ENCODE measurements at regions not wholly inside any gene's neighbourhood (a gene's known extent, or its start where the extent isn't known, plus 50 kb on each side); places are given as distances from the start of the nearest gene placed in this dataset.
"Not testable (repeated sequence)": the region's sequence is repeated elsewhere in the genome, so short reads cannot be mapped to it uniquely, and the experiment has no call there.

DNA sequence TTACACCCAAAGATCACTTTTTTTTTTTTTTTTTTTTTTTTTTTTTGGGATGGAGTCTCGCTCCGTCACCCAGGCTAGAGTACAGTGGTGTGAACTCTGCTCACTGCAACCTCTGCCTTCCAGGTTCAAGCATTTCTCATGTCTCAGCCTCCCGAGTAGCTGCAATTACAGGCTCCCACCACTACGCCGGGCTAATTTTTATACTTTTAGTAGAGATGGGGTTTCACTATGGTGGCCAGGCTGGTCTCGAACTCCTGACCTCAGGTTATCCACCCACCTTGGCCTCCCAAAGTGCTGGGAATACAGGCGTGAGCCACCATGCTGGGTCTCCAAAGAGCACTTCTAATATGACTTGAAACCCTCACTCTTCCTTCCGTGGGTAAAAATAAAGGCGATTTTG, 152.2 kb upstream of the SPACA7 start:
- H3K36me3 ChIP-seq (ENCODE audit: control insufficient read depth, insufficient read depth, low read length); H3K9me3 ChIP-seq (ENCODE audit: control insufficient read depth, low read length); H3K4me1 ChIP-seq (ENCODE audit: control insufficient read depth, insufficient read depth, low read length, poor library complexity, severe bottlenecking); H3K27ac ChIP-seq (ENCODE audit: low read depth, low read length, severe bottlenecking); H3K4me3 ChIP-seq (ENCODE audit: extremely low read depth, insufficient read depth, low read length, poor library complexity, severe bottlenecking): not testable (repeated sequence)
- WGBS, 2 experiments (ENCODE audit: insufficient coverage in 2 of 2), result 82 to 100% methylated on average over 1 to 4 of the region's 9 CpGs

GRCh38 chr13:112225429-112226090, 150.6 kb upstream of the SPACA7 start:
- no peaks in the 10 kb centered on the region for H3K4me1 ChIP-seq (ENCODE audit: control insufficient read depth, insufficient read depth, low read length, poor library complexity, severe bottlenecking)
- H3K36me3 ChIP-seq (ENCODE audit: control insufficient read depth, insufficient read depth, low read length), result no peaks in the 10 kb centered on the region
- H3K4me3 ChIP-seq (ENCODE audit: extremely low read depth, insufficient read depth, low read length, poor library complexity, severe bottlenecking), result no peak overlapping the region
- no peaks in the 10 kb centered on the region for H3K9me3 ChIP-seq (ENCODE audit: control insufficient read depth, low read length)
- WGBS, 2 experiments (ENCODE audit: insufficient coverage in 2 of 2), result 77 to 89% methylated on average over 10 to 11 of the region's 12 CpGs
- H3K27ac ChIP-seq (ENCODE audit: low read depth, low read length, severe bottlenecking), result no peak overlapping the region

GRCh38 chr13:112226320-112227002, 149.7 kb upstream of the SPACA7 start:
- WGBS, 2 experiments (ENCODE audit: insufficient coverage in 2 of 2), result 92 to 97% methylated on average over 7 to 9 of the region's 10 CpGs
- no peak overlapping the region for H3K27ac ChIP-seq (ENCODE audit: low read depth, low read length, severe bottlenecking)
- no peak overlapping the region for H3K4me3 ChIP-seq (ENCODE audit: extremely low read depth, insufficient read depth, low read length, poor library complexity, severe bottlenecking)
- H3K9me3 ChIP-seq (ENCODE audit: control insufficient read depth, low read length), result no peaks in the 10 kb centered on the region
- no peaks in the 10 kb centered on the region for H3K4me1 ChIP-seq (ENCODE audit: control insufficient read depth, insufficient read depth, low read length, poor library complexity, severe bottlenecking)
- H3K36me3 ChIP-seq (ENCODE audit: control insufficient read depth, insufficient read depth, low read length), result no peaks in the 10 kb centered on the region

- Histone ChIP-seq H3K4me3 (ENCODE audit: extremely low read depth, insufficient read depth, low read length, poor library complexity, severe bottlenecking) (no peak overlapping the region), H3K4me1 (ENCODE audit: control insufficient read depth, insufficient read depth, low read length, poor library complexity, severe bottlenecking) (no peaks in the 10 kb centered on the region), H3K27ac (ENCODE audit: low read depth, low read length, severe bottlenecking) (no peak overlapping the region), H3K36me3 (ENCODE audit: control insufficient read depth, insufficient read depth, low read length) (no peaks in the 10 kb centered on the region), H3K9me3 (ENCODE audit: control insufficient read depth, low read length) (no peaks in the 10 kb centered on the region)
- 87% methylated on average over 12 of the region's 12 CpGs for WGBS, 2 experiments (ENCODE audit: insufficient coverage in 2 of 2)
Observed at GRCh38 chr13:112227031-112227430, 149.1 kb upstream of the SPACA7 start.

DNA sequence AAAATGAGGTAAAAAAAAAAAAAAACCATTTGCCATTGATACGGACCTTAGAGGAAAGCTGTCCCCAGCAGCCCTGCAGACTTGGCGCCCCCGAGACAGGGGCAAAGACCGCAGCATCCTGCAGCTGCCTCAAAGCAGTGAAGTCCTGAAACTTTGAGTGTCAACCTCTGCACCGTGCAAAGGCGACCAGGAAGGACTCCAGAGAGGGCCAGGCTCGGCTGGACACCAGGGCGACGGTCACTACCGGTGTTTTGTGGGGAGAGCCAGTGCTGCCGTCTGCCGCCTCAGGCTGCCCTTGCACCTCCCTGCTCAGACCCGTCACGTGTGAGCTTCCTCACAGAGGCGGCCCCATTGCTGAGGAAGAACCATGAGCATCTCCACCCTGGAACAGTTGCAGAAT, 146.7 kb upstream of the SPACA7 start:
- H3K36me3 ChIP-seq (ENCODE audit: control insufficient read depth, insufficient read depth, low read length), result no peaks in the 10 kb centered on the region

GRCh38 chr13:112229992-112230872, 145.9 kb upstream of the SPACA7 start:
- H3K4me3 ChIP-seq (ENCODE audit: extremely low read depth, insufficient read depth, low read length, poor library complexity, severe bottlenecking), result no peak overlapping the region
- H3K9me3 ChIP-seq (ENCODE audit: control insufficient read depth, low read length), result no peaks in the 10 kb centered on the region
- 87 to 90% methylated on average over 11 to 14 of the region's 16 CpGs for WGBS, 2 experiments (ENCODE audit: insufficient coverage in 2 of 2)
- H3K36me3 ChIP-seq (ENCODE audit: control insufficient read depth, insufficient read depth, low read length), result no peaks in the 10 kb centered on the region
- no peaks in the 10 kb centered on the region for H3K4me1 ChIP-seq (ENCODE audit: control insufficient read depth, insufficient read depth, low read length, poor library complexity, severe bottlenecking)
- no peak overlapping the region for H3K27ac ChIP-seq (ENCODE audit: low read depth, low read length, severe bottlenecking)

More for the DNA sequence above, 146.7 kb upstream of the SPACA7 start:
- Histone ChIP-seq H3K9me3 (ENCODE audit: control insufficient read depth, low read length) (no peaks in the 10 kb centered on the region), H3K4me1 (ENCODE audit: control insufficient read depth, insufficient read depth, low read length, poor library complexity, severe bottlenecking) (no peaks in the 10 kb centered on the region), H3K27ac (ENCODE audit: low read depth, low read length, severe bottlenecking) (no peak overlapping the region), H3K4me3 (ENCODE audit: extremely low read depth, insufficient read depth, low read length, poor library complexity, severe bottlenecking) (no peak overlapping the region)
- WGBS, 2 experiments (ENCODE audit: insufficient coverage in 2 of 2), result 88 to 93% methylated on average over 14 to 15 of the region's 15 CpGs

DNA sequence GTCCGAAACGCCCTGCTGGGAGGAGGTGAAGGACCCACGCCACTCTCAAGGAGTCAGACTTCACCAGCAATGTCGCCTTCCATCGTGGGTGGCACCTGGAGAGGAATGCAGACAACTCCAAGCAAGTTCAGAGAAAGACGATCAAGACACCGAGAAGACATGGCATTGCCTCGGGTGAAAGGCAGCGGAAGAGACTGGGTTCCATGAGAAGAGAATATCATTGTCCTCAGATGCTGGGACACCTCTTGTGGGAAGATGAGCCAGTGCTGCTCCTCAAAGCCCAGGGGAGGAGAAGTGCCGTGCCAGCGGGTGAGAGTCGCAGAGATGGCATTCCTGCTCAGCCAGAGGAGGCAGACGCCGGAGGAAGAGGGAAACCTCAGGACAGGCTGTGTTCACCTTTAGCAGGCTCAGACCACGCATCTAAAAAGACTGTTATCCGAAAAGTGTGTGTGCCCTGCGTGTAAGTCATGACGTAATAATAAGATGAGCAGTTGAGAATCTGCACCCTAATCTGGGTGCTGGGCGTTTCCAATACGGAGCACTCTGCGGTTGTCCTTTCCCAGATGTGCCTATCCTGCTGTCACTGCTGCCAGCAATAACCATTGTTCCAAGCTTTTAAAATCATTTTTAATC, 144.6 kb upstream of the SPACA7 start:
- H3K36me3 ChIP-seq (ENCODE audit: control insufficient read depth, insufficient read depth, low read length), result no peaks in the 10 kb centered on the region
- H3K27ac ChIP-seq (ENCODE audit: low read depth, low read length, severe bottlenecking), result no peak overlapping the region
- 90% methylated on average over 20 to 21 of the region's 21 CpGs for WGBS, 2 experiments (ENCODE audit: insufficient coverage in 2 of 2)
- no peak overlapping the region for H3K4me3 ChIP-seq (ENCODE audit: extremely low read depth, insufficient read depth, low read length, poor library complexity, severe bottlenecking)
- no peaks in the 10 kb centered on the region for H3K9me3 ChIP-seq (ENCODE audit: control insufficient read depth, low read length)
- no peaks in the 10 kb centered on the region for H3K4me1 ChIP-seq (ENCODE audit: control insufficient read depth, insufficient read depth, low read length, poor library complexity, severe bottlenecking)

GRCh38 chr13:112233256-112233655, 142.9 kb upstream of the SPACA7 start:
- Histone ChIP-seq H3K36me3 (ENCODE audit: control insufficient read depth, insufficient read depth, low read length) (no peaks in the 10 kb centered on the region), H3K27ac (ENCODE audit: low read depth, low read length, severe bottlenecking) (no peak overlapping the region), H3K4me1 (ENCODE audit: control insufficient read depth, insufficient read depth, low read length, poor library complexity, severe bottlenecking) (no peaks in the 10 kb centered on the region), H3K4me3 (ENCODE audit: extremely low read depth, insufficient read depth, low read length, poor library complexity, severe bottlenecking) (no peak overlapping the region), H3K9me3 (ENCODE audit: control insufficient read depth, low read length) (no peaks in the 10 kb centered on the region)
- 81 to 91% methylated on average over 12 to 14 of the region's 18 CpGs for WGBS, 2 experiments (ENCODE audit: insufficient coverage in 2 of 2)

- H3K4me1 ChIP-seq (ENCODE audit: control insufficient read depth, insufficient read depth, low read length, poor library complexity, severe bottlenecking), result no peaks in the 10 kb centered on the region
- no peaks in the 10 kb centered on the region for H3K36me3 ChIP-seq (ENCODE audit: control insufficient read depth, insufficient read depth, low read length)
- WGBS, 2 experiments (ENCODE audit: insufficient coverage in 2 of 2), result 89 to 90% methylated on average over 7 to 8 of the region's 8 CpGs
- H3K27ac ChIP-seq (ENCODE audit: low read depth, low read length, severe bottlenecking), result no peak overlapping the region
- no peaks in the 10 kb centered on the region for H3K9me3 ChIP-seq (ENCODE audit: control insufficient read depth, low read length)
- H3K4me3 ChIP-seq (ENCODE audit: extremely low read depth, insufficient read depth, low read length, poor library complexity, severe bottlenecking), result no peak overlapping the region
Observed at GRCh38 chr13:112233716-112234115, 142.4 kb upstream of the SPACA7 start.

- 86 to 88% methylated on average over 9 to 11 of the region's 16 CpGs for WGBS, 2 experiments (ENCODE audit: insufficient coverage in 2 of 2)
- no peaks in the 10 kb centered on the region for H3K4me1 ChIP-seq (ENCODE audit: control insufficient read depth, insufficient read depth, low read length, poor library complexity, severe bottlenecking)
Observed at GRCh38 chr13:112234131-112234875, 141.9 kb upstream of the SPACA7 start.

More at GRCh38 chr13:112234131-112234875, 141.9 kb upstream of the SPACA7 start:
- Histone ChIP-seq H3K4me3 (ENCODE audit: extremely low read depth, insufficient read depth, low read length, poor library complexity, severe bottlenecking) (no peak overlapping the region), H3K9me3 (ENCODE audit: control insufficient read depth, low read length) (no peaks in the 10 kb centered on the region), H3K27ac (ENCODE audit: low read depth, low read length, severe bottlenecking) (no peak overlapping the region), H3K36me3 (ENCODE audit: control insufficient read depth, insufficient read depth, low read length) (no peaks in the 10 kb centered on the region)

Measured in mesodermal cell (in vitro differentiated cells).